ENCODE measurements at regions not wholly inside any gene's neighbourhood (a gene's known extent, or its start where the extent isn't known, plus 50 kb on each side); places are given as distances from the start of the nearest gene placed in this dataset.
A peak's percentile ranks its signal among the peaks of the same experiment; 100 is the strongest.

DNA sequence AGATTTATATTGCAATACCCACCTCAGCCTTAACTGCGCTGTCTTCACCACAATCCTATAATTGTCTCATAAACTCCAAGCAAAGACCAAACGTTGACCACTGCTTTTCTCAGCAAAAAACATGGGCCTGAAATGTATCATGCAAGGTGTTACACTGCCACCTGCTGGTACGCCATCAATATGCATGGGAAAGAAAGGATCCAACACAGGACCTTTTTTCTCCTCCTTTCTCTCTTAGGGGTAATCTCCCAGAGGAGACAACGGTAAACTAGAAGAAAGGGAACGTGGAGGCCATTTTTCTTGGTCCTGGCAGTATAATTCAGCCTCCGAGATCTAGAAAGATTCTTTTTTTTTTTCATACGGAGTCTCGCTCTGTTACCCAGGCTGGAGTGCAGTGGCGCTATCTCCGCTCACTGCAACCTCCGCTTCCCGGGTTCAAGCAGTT is 79.1 kb upstream of the MPP7 start:
- Histone ChIP-seq H3K9ac (replicated peaks; ENCODE audit: extremely low read depth, insufficient read depth, low read length) (no peak overlapping the region), H3K9me1 (replicated peaks; ENCODE audit: control insufficient read depth, extremely low read depth, insufficient read depth, low read length) (no peaks in the 10 kb centered on the region), H3K4me3 (replicated peaks in 1 of 3; ENCODE audit: insufficient read depth in 1 of 3, low read depth in 1 of 3, low read length in 3 of 3) (no peak overlapping the region), H3K4me1 (ENCODE audit: control insufficient read depth, extremely low read depth, insufficient read depth, low read length) (no peaks in the 10 kb centered on the region), H3K79me2 (ENCODE audit: control insufficient read depth, insufficient read depth, low read length) (no peaks in the 10 kb centered on the region), H3K36me3 (ENCODE audit: control insufficient read depth in 2 of 2, extremely low read depth in 1 of 2, insufficient read depth in 2 of 2, low read length in 2 of 2) (no peaks in the 10 kb centered on the region), H4K20me1 (replicated peaks; ENCODE audit: control insufficient read depth, extremely low read depth, insufficient read depth, low read length) (no peaks in the 10 kb centered on the region), H2AFZ (ENCODE audit: low read depth, low read length) (no peak overlapping the region), H3K4me2 (ENCODE audit: insufficient read depth, low read length) (no peak overlapping the region), H3K27ac (ENCODE audit: insufficient read depth, low read depth, low read length) (no peak overlapping the region), H3K27me3 (ENCODE audit: control insufficient read depth in 2 of 2, insufficient read depth in 2 of 2, low read length in 2 of 2) (no peaks in the 10 kb centered on the region), H3K9me3 (replicated peaks; ENCODE audit: control insufficient read depth, insufficient read depth, low read length) (no peaks in the 10 kb centered on the region)
- ChIA-PET CTCF (interaction anchor here (1.0 to 5.1 kb wide), 16 partner anchors 9 to 1012 kb away, joined by 3 to 83 read pairs (median 4); partner anchors contain the start of gene MPP7), POLR2A (no interaction called here)
- TF ChIP-seq POLR2AphosphoS5 (IDR thresholded peaks at IDR 0.05; ENCODE audit: insufficient read depth, low read depth, low read length) (no peak), FOS (IDR thresholded peaks at IDR 0.05; ENCODE audit: borderline replicate concordance, insufficient read depth, low read length) (no peak), MYC (IDR thresholded peaks at IDR 0.05; ENCODE audit: low read depth, low read length) (no peak), GATA2 (IDR thresholded peaks at IDR 0.05; ENCODE audit: insufficient read depth, insufficient read length, low read depth, low read length) (no peak), POLR2A (IDR thresholded peaks at IDR 0.05; ENCODE audit: low read depth, low read length) (no peak)
- TF ChIP-seq, protein P1, sequence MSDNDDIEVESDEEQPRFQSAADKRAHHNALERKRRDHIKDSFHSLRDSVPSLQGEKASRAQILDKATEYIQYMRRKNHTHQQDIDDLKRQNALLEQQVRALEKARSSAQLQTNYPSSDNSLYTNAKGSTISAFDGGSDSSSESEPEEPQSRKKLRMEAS (IDR thresholded peaks at IDR 0.05; ENCODE audit: insufficient read depth, insufficient read length): no peak
- TF ChIP-seq, protein P2, sequence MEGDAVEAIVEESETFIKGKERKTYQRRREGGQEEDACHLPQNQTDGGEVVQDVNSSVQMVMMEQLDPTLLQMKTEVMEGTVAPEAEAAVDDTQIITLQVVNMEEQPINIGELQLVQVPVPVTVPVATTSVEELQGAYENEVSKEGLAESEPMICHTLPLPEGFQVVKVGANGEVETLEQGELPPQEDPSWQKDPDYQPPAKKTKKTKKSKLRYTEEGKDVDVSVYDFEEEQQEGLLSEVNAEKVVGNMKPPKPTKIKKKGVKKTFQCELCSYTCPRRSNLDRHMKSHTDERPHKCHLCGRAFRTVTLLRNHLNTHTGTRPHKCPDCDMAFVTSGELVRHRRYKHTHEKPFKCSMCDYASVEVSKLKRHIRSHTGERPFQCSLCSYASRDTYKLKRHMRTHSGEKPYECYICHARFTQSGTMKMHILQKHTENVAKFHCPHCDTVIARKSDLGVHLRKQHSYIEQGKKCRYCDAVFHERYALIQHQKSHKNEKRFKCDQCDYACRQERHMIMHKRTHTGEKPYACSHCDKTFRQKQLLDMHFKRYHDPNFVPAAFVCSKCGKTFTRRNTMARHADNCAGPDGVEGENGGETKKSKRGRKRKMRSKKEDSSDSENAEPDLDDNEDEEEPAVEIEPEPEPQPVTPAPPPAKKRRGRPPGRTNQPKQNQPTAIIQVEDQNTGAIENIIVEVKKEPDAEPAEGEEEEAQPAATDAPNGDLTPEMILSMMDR (IDR thresholded peaks at IDR 0.05; ENCODE audit: extremely low read depth in 1 of 2, insufficient read depth in 1 of 2, low read depth in 1 of 2, low read length in 2 of 2): peak; percentile 78 to 85
- FAIRE-seq: peak; percentile 81
- peak; percentile 83 for DNase-seq (ENCODE audit: low read depth, low spot score)
- intact Hi-C loops (cut with micrococcal nuclease): loop anchor here (1.0 to 5.0 kb wide), 8 partner anchors 79 to 936 kb away; partner anchors contain the start of gene MPP7
- dilution Hi-C loops (cut with MboI; ENCODE audit: extremely low pct_ligation_motif_present, low sequenced_read_pairs): no loop called here
- BruUV-seq (replicated peaks): no TSS peak
